ENCODE measurements at regions not wholly inside any gene's neighbourhood (a gene's known extent, or its start where the extent isn't known, plus 50 kb on each side); places are given as distances from the start of the nearest gene placed in this dataset.

- DNase-seq, result no peak
Observed at GRCh38 chr5:165242646-165243045, 1737.2 kb downstream of the MAT2B start.

- no peak for DNase-seq
Observed at GRCh38 chr5:165244407-165244806, 1739.0 kb downstream of the MAT2B start.

GRCh38 chr5:165258197-165258771 lies 1752.9 kb downstream of the MAT2B start:
- no peak for DNase-seq

- DNase-seq, result no peak
Observed at GRCh38 chr5:165260426-165260825, 1755.0 kb downstream of the MAT2B start.

GRCh38 chr5:165263536-165263935 lies 1758.1 kb downstream of the MAT2B start:
- no peak for DNase-seq

- no peak for DNase-seq
Observed at GRCh38 chr5:165266939-165267338, 1761.5 kb downstream of the MAT2B start.

- no peak for DNase-seq
Observed at GRCh38 chr5:165272436-165272835, 1767.0 kb downstream of the MAT2B start.

- no peak for DNase-seq
Observed at GRCh38 chr5:165277661-165278060, 1772.2 kb downstream of the MAT2B start.

- DNase-seq, result no peak
Observed at GRCh38 chr5:165282491-165282890, 1777.1 kb downstream of the MAT2B start.

GRCh38 chr5:165286692-165287091 lies 1781.3 kb downstream of the MAT2B start:
- DNase-seq, result no peak

GRCh38 chr5:165290535-165290934 lies 1785.1 kb downstream of the MAT2B start:
- DNase-seq, result no peak

GRCh38 chr5:165296401-165297130 lies 1791.1 kb downstream of the MAT2B start:
- no peak for DNase-seq

GRCh38 chr5:165304193-165304827 lies 1798.9 kb downstream of the MAT2B start:
- DNase-seq, result no peak

- no peak for DNase-seq
Observed at GRCh38 chr5:165305596-165305995, 1800.2 kb downstream of the MAT2B start.

- DNase-seq, result no peak
Observed at GRCh38 chr5:165309446-165309845, 1804.0 kb downstream of the MAT2B start.

- no peak for DNase-seq
Observed at GRCh38 chr5:165310031-165310430, 1804.6 kb downstream of the MAT2B start.

- no peak for DNase-seq
Observed at GRCh38 chr5:165321912-165322311, 1816.5 kb downstream of the MAT2B start.

GRCh38 chr5:165325221-165325620 lies 1819.8 kb downstream of the MAT2B start:
- no peak for DNase-seq

GRCh38 chr5:165327631-165328030 lies 1822.2 kb downstream of the MAT2B start:
- DNase-seq, result no peak

- no peak for DNase-seq
Observed at GRCh38 chr5:165328846-165329245, 1823.4 kb downstream of the MAT2B start.

GRCh38 chr5:165333623-165334022 lies 1828.2 kb downstream of the MAT2B start:
- no peak for DNase-seq

GRCh38 chr5:165334201-165334600 lies 1828.8 kb downstream of the MAT2B start:
- no peak for DNase-seq

GRCh38 chr5:165349735-165350134 lies 1844.3 kb downstream of the MAT2B start:
- no peak for DNase-seq

GRCh38 chr5:165351342-165351741 lies 1845.9 kb downstream of the MAT2B start:
- no peak for DNase-seq

Measured in CD4-positive, alpha-beta T cell treated with Interleukin-17A for 1 hour (primary cell).